ENCODE measurements at regions not wholly inside any gene's neighbourhood (a gene's known extent, or its start where the extent isn't known, plus 50 kb on each side); places are given as distances from the start of the nearest gene placed in this dataset.

GRCh38 chr13:79780240-79780639 is 299.3 kb downstream of the NDFIP2 start:
- TF ChIP-seq NFATC4 (CRISPR knock-in tag; IDR thresholded peaks at IDR 0.05): no peak
- no peak for TF ChIP-seq CTCF (IDR thresholded peaks at IDR 0.05)
- no peak for TF ChIP-seq MAX (CRISPR knock-in tag; IDR thresholded peaks at IDR 0.05)
- TF ChIP-seq ZBTB43 (CRISPR knock-in tag; IDR thresholded peaks at IDR 0.05): no peak
- TF ChIP-seq ATF3 (CRISPR knock-in tag; conservative IDR thresholded peaks at IDR 0.05): no peak
- TF ChIP-seq E2F4 (CRISPR knock-in tag; IDR thresholded peaks at IDR 0.05; ENCODE audit: borderline replicate concordance, low read depth): no peak
- TF ChIP-seq ZBTB21 (CRISPR knock-in tag; IDR thresholded peaks at IDR 0.05; ENCODE audit: borderline replicate concordance): no peak
- no peak for TF ChIP-seq ZNF671 (CRISPR knock-in tag; IDR thresholded peaks at IDR 0.05)
- no peak for TF ChIP-seq SP1 (CRISPR knock-in tag; conservative IDR thresholded peaks at IDR 0.05)
- no peak for TF ChIP-seq STAT6 (CRISPR knock-in tag; conservative IDR thresholded peaks at IDR 0.05; ENCODE audit: low read depth)
- no peak for TF ChIP-seq PREB (CRISPR knock-in tag; IDR thresholded peaks at IDR 0.05; ENCODE audit: borderline replicate concordance)
- TF ChIP-seq NFE2L1 (CRISPR knock-in tag; IDR thresholded peaks at IDR 0.05): no peak
